Activated naive CD4-positive, alpha-beta T cell (primary cell): ENCODE measurements at regions not wholly inside any gene's neighbourhood (a gene's known extent, or its start where the extent isn't known, plus 50 kb on each side); places are given as distances from the start of the nearest gene placed in this dataset.
A peak's percentile ranks its signal among the peaks of the same experiment; 100 is the strongest.
"Not testable (repeated sequence)": the region's sequence is repeated elsewhere in the genome, so short reads cannot be mapped to it uniquely, and the experiment has no call there.

ENCODE experiments used
- DNase-seq, 4 experiments: peaks; one replicate each; lab custom pipeline; 2025; lab: John Stamatoyannopoulos, UW

DNA sequence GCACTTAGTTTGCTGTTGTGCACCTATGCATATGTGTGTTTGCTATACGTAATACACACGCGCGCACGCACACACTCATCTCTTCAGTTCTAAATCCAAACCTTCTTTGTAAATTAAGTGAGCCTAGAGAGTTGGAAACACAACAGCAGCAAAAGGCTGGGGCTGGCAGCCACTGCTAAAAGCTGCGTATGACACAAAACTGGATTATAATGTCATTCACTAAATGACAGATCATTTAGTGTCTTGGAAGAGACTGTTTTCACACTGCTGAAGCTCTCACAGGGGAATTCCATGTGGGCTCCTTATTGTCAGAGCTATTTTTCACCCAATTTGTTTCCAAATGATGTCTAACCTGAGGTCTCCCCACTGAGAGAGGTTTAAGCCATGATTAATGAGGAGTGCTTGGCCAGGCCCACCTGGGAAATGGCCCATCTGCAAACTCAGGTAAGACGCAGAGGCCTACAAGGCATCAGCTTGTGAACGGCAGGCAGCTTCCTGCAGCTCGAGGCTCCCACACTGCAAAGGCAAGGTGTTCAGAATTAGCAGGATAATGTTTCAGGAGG, 94.2 kb downstream of the OLIG3 start:
- DNase-seq, result no peak

GRCh38 chr6:137395316-137395715, 98.9 kb downstream of the OLIG3 start:
- no peak for DNase-seq

GRCh38 chr6:137391061-137391814, 103.0 kb downstream of the OLIG3 start:
- no peak for DNase-seq

DNA sequence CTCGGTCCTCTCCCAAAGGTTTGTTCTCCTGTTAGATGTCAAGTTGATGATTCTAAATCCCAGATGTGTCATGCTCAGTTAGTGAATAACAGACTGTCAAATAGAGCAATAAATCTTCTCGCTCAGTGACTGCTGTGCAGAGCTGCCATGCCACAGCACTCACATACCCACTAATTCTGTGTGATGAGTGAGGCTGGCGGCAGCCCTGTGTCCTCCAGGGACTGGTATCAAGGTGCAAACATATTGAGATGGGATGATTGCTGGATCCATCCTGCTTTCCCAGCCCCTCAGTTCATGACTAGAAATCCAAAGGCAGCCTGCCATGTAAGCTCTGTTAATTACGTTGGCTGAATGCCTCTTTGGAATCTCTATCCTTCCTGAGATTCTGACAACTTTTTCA, 103.9 kb downstream of the OLIG3 start:
- DNase-seq, result no peak

DNA sequence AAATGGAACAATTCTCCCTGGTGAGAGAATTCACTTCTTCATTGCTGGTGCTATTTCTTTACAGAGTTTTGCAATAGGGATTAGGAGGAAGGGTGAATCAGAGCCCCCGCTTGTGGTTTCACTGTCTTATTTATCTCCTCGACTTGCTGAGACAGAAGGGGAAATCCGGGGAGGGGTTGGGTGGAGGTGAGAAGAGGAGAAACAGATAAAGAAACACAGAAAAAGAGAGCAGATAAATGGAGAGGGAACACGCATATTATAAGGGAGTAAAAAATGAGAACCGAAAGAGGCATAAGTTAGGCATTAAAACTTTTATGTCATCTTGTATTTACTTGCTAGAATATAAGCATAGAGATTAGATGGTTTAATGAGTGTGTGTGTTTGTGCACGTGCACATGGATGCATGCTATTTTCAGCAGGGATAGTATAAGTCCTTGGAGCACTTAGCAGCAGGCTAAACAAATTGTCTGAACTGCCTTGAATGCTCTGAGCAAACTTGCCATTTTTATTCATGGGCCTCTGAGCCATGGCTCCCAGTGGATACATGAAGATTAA, 105.0 kb downstream of the OLIG3 start:
- peak in 2 of 4 experiments; percentile 18 to 31 for DNase-seq

- DNase-seq, result no peak
These were observed 107.0 kb downstream of the OLIG3 start for GRCh38 chr6:137387096-137387764.

DNA sequence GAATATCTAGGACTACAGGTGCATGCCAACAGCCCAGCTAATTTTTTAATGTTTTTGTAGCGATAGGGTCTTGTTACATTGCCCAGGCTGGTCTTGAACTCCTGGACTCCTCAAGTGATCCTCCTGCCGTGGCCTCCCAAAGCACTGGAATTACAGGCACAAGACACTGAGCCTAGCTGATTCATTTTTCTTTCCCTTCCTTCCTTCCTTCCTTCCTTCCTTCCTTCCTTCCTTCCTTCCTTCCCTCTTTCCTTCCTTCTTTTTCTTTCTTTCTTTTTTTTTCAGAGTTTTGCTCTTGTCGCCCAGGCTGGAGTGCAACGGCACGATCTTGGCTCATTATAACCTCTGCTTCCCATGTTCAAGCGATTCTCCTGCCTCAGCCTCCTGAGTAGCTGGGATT, 110.9 kb downstream of the OLIG3 start:
- not testable (repeated sequence) for DNase-seq

- no peak for DNase-seq
These were observed 116.2 kb downstream of the OLIG3 start for GRCh38 chr6:137378090-137378369.

DNA sequence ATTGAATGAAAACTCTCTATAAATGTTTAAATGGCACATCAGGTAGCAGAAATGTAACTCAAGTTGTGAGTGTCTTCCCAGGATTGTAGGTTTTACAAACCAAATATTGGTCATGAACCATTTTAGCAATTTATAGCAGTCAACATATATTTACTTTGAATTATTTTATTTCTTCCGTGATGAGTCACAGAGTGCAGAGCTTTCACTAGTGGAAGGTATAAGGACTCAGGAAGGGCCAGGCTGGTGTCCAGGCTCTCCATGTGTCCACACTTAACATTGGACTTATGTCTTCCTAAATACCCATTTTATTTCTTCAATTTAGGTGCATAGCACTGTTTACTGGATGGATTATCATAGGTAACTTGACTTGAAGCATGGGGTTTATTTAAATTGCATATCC, 120.9 kb downstream of the OLIG3 start:
- no peak for DNase-seq

GRCh38 chr6:137372532-137372931, 121.7 kb downstream of the OLIG3 start:
- DNase-seq, result no peak

GRCh38 chr6:137371634-137372016, 122.6 kb downstream of the OLIG3 start:
- DNase-seq, result no peak

GRCh38 chr6:137370871-137371633, 123.1 kb downstream of the OLIG3 start:
- no peak for DNase-seq

GRCh38 chr6:137369136-137369535, 125.1 kb downstream of the OLIG3 start:
- DNase-seq, result no peak

- DNase-seq, result no peak
These were observed 128.3 kb downstream of the OLIG3 start for GRCh38 chr6:137365707-137366437.

- DNase-seq, result no peak
These were observed 130.4 kb downstream of the OLIG3 start for GRCh38 chr6:137363805-137364138.

DNA sequence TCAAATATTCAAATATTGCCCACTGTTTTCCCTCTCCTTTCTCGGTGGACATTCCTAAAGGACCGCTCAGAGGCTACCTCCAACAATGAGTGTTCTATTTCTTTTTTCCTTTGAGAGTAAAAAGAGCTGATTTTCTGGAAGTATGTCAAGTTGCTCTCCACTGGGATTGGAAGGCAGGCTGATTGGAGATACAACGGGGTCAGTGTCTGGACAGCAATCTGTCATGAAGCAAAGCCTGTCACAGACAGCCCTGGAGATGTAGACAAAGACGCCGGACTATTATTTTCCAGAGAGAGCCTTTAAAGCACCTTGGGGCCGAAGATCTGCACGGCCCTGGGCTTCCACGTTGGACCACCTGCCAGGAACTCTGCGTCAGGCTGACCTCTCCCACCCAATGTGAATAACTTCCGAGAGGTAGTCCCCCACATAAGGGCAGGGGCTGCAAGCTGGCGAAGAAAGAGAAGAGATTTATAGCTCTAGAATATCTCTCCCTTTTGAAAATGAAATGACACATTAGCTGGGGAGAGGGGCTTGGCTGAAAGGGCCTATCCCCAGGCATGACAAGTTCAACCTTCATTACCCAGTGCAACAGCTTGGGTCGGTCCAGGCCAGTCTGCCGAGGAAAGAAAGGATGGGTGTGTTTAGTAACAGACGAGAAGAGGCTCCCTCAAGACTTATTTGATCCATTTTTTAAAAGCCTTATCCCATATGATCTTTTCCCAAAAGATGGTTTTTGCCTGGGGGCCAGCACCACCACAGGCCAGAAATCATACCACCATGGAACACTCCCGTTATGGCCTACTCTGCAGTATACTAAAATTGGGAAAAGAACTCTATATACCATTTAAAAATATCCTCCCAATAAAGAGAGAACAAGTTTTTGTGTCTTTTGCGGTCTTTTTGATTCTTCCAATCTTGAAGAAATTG, 131.1 kb downstream of the OLIG3 start:
- DNase-seq, result no peak

GRCh38 chr6:137361701-137362100, 132.5 kb downstream of the OLIG3 start:
- DNase-seq, result no peak

DNA sequence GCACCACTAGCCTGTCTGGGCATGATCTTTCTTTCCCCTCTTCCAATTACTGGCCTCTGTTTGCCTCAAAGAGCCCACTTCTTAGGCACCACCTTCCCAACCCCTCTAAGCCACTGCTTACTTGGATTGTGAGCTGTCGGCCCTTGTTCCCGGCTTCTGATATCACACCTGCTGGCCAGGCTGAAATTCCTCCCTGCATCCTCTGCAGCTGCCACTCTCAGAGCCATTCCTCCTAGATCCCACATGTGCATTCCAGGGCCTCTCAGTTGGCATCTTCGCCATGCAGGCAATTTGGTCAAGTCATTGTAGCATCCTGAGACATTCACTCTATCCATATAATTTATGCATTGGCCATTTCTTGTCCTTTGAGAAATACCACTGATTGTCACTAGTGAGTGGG, 135.9 kb downstream of the OLIG3 start:
- no peak for DNase-seq

- DNase-seq, result no peak
These were observed 136.3 kb downstream of the OLIG3 start for GRCh38 chr6:137357948-137358266.

DNA sequence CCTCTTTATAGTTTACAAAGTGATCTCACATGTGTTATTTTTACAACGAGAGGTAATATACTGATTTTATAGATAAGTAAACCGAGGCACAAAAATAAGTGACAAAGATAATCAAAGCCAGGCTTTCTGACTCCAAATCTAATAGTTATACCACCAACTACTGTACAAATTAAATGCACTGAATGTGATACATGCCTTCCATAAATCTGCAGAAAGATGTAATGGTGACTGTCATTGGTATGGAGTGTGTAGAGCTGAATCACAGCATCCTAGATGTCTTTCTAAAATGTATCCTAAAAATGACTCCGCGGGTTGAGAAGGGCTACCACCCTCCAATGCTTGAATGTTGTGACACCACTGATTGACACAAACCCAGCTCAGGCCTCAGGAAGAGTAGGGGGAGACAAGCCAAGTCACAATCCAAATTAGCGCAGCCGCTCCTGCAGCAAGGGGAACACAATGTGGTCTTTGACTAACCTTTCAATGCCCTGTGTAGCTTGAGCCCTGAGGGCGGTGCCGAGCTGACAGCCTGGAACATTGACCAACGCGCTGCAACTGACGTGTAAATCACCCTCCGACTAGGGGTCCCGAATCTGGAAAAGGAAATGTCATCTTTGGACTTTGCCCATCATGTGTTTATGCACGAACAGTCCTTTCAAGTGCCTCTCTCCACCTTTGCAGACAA, 136.8 kb downstream of the OLIG3 start:
- no peak for DNase-seq
